PC-9 (cell line): ENCODE measurements at regions not wholly inside any gene's neighbourhood (a gene's known extent, or its start where the extent isn't known, plus 50 kb on each side); places are given as distances from the start of the nearest gene placed in this dataset.

Experiments used
- BruUV-seq: library from RNA; stranded (reverse); fragments of 400-500 nt; replicated peaks from 2 replicates; lab custom pipeline; 2021; lab: Mats Ljungman, UMichigan
- CTCF ChIA-PET: fragments of 300-600 bp; sonication (Branson Sonifier 250); formaldehyde crosslinking; loops from one replicate; lab custom pipeline; 2022; ENCODE audit warnings: antibody characterized with exemption; lab: Charles Lee
- POLR2A ChIA-PET: fragments of 300-600 bp; sonication (Branson Sonifier 250); formaldehyde crosslinking; loops from one replicate; lab custom pipeline; 2022; ENCODE audit warnings: antibody characterized with exemption; ENCODE audit not compliant: unreplicated experiment; lab: Charles Lee
- DNase-seq, 2 experiments: peaks; one replicate each; pipeline versions ENCODE4 v3.0.0 to v3.0.0-alpha.2; 2015 to 2022; ENCODE audit warnings: mixed read lengths in 1 of 2
- H2AFZ ChIP-seq: fragments of 200-600 bp; sonication (generic); 2 replicates; pipeline ENCODE4 v1.8.1; 2017; ENCODE audit warnings: antibody characterized with exemption
- H3F3A ChIP-seq: fragments of 200-600 bp; sonication (generic); 2 replicates; pipeline ENCODE4 v1.8.1; 2017; ENCODE audit warnings: antibody characterized with exemption, mild to moderate bottlenecking, low read depth; ENCODE audit not compliant: insufficient read depth
- H3K27ac ChIP-seq: fragments of 200-600 bp; sonication (generic); 2 replicates; pipeline ENCODE4 v1.6.1; 2016; ENCODE audit warnings: mixed run types
- H3K27me3 ChIP-seq: fragments of 200-600 bp; sonication (generic); 2 replicates; pipeline ENCODE4 v1.6.1; 2016; ENCODE audit warnings: low read depth, mixed run types; ENCODE audit not compliant: insufficient read depth
- H3K36me3 ChIP-seq: fragments of 200-600 bp; sonication (generic); 2 replicates; pipeline ENCODE4 v1.6.1; 2016; ENCODE audit warnings: low read depth, mixed run types
- H3K4me1 ChIP-seq: fragments of 200-600 bp; sonication (generic); replicated peaks from 2 replicates; pipeline ENCODE4 v1.6.1; 2016; ENCODE audit warnings: mixed run types; ENCODE audit not compliant: insufficient read depth
- H3K4me2 ChIP-seq: fragments of 200-600 bp; sonication (generic); 2 replicates; pipeline ENCODE4 v1.6.1; 2017; ENCODE audit warnings: mixed run types
- H3K4me3 ChIP-seq: fragments of 200-600 bp; sonication (generic); 2 replicates; pipeline ENCODE4 v1.6.1; 2016; ENCODE audit warnings: mixed run types
- H3K79me2 ChIP-seq: fragments of 200-600 bp; sonication (generic); 2 replicates; pipeline ENCODE4 v1.6.1; 2017; ENCODE audit warnings: low read depth, mixed run types
- H3K9me2 ChIP-seq: fragments of 200-600 bp; sonication (generic); 2 replicates; pipeline ENCODE4 v1.8.1; 2017; ENCODE audit warnings: mild to moderate bottlenecking; ENCODE audit not compliant: insufficient read depth
- H3K9me3 ChIP-seq: fragments of 200-600 bp; sonication (generic); 2 replicates; pipeline ENCODE4 v1.8.1; 2016; ENCODE audit warnings: low read depth; ENCODE audit not compliant: insufficient read depth
- H4K20me1 ChIP-seq: fragments of 200-600 bp; sonication (generic); 2 replicates; pipeline ENCODE4 v1.8.1; 2017; ENCODE audit not compliant: insufficient read depth
- EZH2 ChIP-seq: fragments of 200-600 bp; sonication (generic); IDR thresholded peaks from 2 replicates; pipeline ENCODE4 v1.8.0; 2017; ENCODE audit warnings: antibody characterized with exemption, low read depth
- intact Hi-C: fragments of 100-400 bp; cut with micrococcal nuclease; formaldehyde crosslinking; loops from one replicate; pipeline ENCODE4 v1.10.0; 2022; ENCODE audit not compliant: unreplicated experiment
- TF ChIP-seq, protein P1 (sequence below): fragments of 200-600 bp; sonication (generic); conservative IDR thresholded peaks from 2 replicates; pipeline ENCODE4 v1.6.1; 2017; ENCODE audit warnings: mixed run types, antibody characterized with exemption, mild to moderate bottlenecking, moderate library complexity

DNA sequence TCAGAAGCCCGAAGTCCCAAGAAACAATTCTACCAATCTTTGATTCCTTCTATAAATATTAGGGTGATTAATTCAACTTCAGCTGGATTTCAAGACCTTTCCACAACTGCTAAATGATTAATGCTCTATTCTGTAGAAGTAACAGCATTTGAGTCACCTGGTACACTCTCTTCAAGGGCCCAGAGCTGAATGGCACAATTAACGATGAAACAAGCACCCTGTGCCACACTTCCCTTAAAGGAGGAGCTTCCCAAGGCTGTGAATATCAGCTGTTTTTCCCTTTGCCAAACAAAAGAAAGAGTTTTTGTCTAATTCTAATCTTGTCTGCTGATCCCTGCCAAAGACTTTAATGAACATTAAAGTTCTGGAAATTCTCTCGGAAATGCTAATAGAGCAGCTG is 56.0 kb downstream of the BOD1L2 start:
- Histone ChIP-seq H2AFZ (no peak overlapping the region), H3K79me2 (no peaks in the 10 kb centered on the region), H4K20me1 (no peaks in the 10 kb centered on the region), H3K4me1 (peaks cover 2% of the 10 kb centered on the region), H3K4me3 (no peak overlapping the region), H3K27me3 (no peaks in the 10 kb centered on the region), H3K9me2 (no peaks in the 10 kb centered on the region), H3K4me2 (no peak overlapping the region), H3K36me3 (no peaks in the 10 kb centered on the region), H3K27ac (no peak overlapping the region), H3K9me3 (peaks cover 4% of the 10 kb centered on the region; the same call in 1 of the 2 replicates), H3F3A (no peaks in the 10 kb centered on the region)
- CTCF ChIA-PET = no interaction called here
- no peak for TF ChIP-seq EZH2
- TF ChIP-seq, protein P1, sequence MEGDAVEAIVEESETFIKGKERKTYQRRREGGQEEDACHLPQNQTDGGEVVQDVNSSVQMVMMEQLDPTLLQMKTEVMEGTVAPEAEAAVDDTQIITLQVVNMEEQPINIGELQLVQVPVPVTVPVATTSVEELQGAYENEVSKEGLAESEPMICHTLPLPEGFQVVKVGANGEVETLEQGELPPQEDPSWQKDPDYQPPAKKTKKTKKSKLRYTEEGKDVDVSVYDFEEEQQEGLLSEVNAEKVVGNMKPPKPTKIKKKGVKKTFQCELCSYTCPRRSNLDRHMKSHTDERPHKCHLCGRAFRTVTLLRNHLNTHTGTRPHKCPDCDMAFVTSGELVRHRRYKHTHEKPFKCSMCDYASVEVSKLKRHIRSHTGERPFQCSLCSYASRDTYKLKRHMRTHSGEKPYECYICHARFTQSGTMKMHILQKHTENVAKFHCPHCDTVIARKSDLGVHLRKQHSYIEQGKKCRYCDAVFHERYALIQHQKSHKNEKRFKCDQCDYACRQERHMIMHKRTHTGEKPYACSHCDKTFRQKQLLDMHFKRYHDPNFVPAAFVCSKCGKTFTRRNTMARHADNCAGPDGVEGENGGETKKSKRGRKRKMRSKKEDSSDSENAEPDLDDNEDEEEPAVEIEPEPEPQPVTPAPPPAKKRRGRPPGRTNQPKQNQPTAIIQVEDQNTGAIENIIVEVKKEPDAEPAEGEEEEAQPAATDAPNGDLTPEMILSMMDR = no peak
- intact Hi-C loops = no loop called here
- DNase-seq = no peak
- POLR2A ChIA-PET = no interaction called here
- BruUV-seq = no TSS peak

DNA sequence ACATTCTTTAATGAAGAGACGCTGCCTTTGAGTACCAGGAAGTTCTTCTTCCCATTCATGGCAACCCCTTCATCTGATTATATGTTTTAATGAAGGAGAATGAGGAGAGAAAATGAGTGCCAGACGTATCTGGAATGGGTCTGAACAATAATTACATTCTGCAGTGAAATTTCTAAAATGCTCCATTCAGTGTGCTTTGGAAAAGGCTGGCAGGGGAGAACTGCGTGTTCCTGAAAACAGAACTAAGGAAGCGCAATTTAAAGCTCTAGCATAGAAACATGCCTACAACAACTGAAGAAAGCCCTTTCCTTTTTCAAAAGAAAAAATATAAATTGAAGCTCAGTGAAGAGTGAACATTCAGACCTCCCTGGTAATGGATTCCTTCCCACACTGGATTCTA is 58.8 kb downstream of the BOD1L2 start:
- intact Hi-C loops = no loop called here
- no peak for DNase-seq
- Histone ChIP-seq H4K20me1 (no peaks in the 10 kb centered on the region), H3K79me2 (no peaks in the 10 kb centered on the region), H3F3A (peaks cover 8% of the 10 kb centered on the region; the same call in 1 of the 2 replicates), H2AFZ (no peak overlapping the region), H3K4me2 (no peak overlapping the region), H3K9me3 (peaks cover 4% of the 10 kb centered on the region; the same call in 1 of the 2 replicates), H3K27me3 (no peaks in the 10 kb centered on the region), H3K4me1 (peaks cover 28% of the 10 kb centered on the region), H3K4me3 (no peak overlapping the region), H3K9me2 (no peaks in the 10 kb centered on the region), H3K36me3 (no peaks in the 10 kb centered on the region), H3K27ac (no peak overlapping the region)
- BruUV-seq = no TSS peak
- TF ChIP-seq EZH2 = no peak
- TF ChIP-seq, protein P1 = no peak
- POLR2A ChIA-PET = no interaction called here
- CTCF ChIA-PET = no interaction called here

DNA sequence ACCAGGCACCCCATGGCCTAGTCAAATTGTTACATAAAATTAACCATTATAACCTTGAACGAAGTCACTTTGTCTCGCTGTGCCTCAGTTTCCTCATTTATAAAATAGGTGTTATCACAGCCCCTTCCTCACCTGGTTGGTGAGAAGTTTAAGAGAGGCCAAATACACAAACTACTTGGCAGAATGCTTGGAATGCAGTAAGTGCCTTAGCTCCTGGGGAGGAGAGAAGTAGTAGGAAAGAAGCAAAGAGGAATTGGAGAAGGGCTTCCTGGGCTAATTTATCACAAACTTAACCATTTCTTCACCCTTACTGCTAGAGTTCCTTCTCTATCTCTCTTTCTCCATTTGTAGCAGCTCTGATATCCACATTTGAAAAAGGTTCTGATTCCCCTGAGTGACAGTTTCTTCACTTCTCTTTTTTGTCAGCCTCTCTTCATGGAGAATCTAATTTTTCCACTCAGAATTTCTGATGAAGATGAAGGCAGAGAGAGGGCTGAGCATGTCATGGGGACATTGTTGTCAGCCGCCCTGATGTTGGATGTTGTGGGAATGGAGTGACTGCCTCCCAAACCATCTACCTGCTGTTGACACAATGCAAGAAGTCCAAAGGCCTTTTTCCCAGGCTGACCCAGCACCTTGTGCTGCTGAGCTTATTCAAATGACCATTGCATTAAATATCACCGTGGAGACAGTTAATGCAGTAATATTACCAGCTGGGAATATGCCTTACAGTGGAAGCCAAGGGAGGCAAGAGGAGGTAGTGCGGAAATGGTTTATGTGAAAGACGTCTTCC is 60.4 kb downstream of the BOD1L2 start:
- no peak overlapping the region for H3K4me3 ChIP-seq
- TF ChIP-seq EZH2 = no peak
- TF ChIP-seq, protein P1 = no peak
- no peaks in the 10 kb centered on the region for H3K27me3 ChIP-seq
- no peak overlapping the region for H3K27ac ChIP-seq
- no TSS peak for BruUV-seq
- H3K9me2 ChIP-seq = no peaks in the 10 kb centered on the region
- DNase-seq = no peak
- ChIA-PET CTCF (no interaction called here), POLR2A (no interaction called here)
- no peaks in the 10 kb centered on the region for H4K20me1 ChIP-seq
- no peak overlapping the region for H3K4me2 ChIP-seq
- intact Hi-C loops = no loop called here
- no peaks in the 10 kb centered on the region for H3K36me3 ChIP-seq
- peaks cover 44% of the 10 kb centered on the region for H3K4me1 ChIP-seq
- no peak overlapping the region for H2AFZ ChIP-seq
- H3K79me2 ChIP-seq = no peaks in the 10 kb centered on the region
- peaks cover 25% of the 10 kb centered on the region for H3F3A ChIP-seq
- H3K9me3 ChIP-seq = peaks cover 4% of the 10 kb centered on the region; the same call in 1 of the 2 replicates
